ENCODE measurements at regions not wholly inside any gene's neighbourhood (a gene's known extent, or its start where the extent isn't known, plus 50 kb on each side); places are given as distances from the start of the nearest gene placed in this dataset.

DNA sequence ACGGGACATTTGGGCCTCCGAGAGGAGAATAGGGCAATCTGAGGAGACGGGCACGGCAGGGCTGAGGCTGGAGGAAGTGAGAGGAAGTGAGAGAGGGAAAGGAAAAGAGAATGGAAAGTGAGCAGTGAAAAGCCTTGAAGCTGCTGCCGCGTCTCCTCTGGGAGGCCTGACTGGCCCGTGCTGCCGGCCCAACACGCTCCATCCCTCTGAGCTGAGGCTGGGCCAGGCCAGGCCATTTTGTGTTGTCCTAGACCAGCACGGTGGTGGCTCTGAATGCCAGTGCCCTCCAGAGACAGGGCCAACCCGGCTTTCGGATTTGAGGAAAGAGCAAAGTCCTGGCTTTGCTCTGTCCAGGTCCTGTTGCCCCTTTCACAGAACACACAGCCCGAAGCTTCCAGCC is 361.1 kb upstream of the SHH start:
- TF ChIP-seq, protein P1, sequence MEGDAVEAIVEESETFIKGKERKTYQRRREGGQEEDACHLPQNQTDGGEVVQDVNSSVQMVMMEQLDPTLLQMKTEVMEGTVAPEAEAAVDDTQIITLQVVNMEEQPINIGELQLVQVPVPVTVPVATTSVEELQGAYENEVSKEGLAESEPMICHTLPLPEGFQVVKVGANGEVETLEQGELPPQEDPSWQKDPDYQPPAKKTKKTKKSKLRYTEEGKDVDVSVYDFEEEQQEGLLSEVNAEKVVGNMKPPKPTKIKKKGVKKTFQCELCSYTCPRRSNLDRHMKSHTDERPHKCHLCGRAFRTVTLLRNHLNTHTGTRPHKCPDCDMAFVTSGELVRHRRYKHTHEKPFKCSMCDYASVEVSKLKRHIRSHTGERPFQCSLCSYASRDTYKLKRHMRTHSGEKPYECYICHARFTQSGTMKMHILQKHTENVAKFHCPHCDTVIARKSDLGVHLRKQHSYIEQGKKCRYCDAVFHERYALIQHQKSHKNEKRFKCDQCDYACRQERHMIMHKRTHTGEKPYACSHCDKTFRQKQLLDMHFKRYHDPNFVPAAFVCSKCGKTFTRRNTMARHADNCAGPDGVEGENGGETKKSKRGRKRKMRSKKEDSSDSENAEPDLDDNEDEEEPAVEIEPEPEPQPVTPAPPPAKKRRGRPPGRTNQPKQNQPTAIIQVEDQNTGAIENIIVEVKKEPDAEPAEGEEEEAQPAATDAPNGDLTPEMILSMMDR (conservative IDR thresholded peaks at IDR 0.05): no peak
- TF ChIP-seq ZFX (IDR thresholded peaks at IDR 0.05): no peak
- H3K27ac ChIP-seq: no peak overlapping the region

DNA sequence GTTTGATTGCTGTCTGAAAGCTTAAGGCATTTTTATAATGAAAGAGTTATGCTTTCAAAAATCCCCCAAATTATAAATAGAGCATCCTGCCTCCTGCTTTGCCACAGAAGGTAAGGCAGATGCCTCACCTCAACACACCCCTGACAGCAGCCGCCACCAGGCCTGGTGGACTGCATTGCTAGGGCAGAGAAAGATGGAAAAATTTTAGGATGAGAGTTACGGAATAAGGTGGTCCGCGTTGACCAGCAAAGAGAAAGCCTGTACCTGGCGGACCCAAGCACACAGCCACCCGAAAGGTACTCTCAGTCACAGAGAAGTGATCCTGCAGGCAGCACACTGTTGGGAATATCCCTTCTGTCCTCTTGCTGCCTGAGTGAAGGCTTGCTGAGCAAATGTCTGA is 360.4 kb upstream of the SHH start:
- TF ChIP-seq, protein P1 (conservative IDR thresholded peaks at IDR 0.05): no peak
- TF ChIP-seq ZFX (IDR thresholded peaks at IDR 0.05): no peak
- no peak overlapping the region for H3K27ac ChIP-seq

DNA sequence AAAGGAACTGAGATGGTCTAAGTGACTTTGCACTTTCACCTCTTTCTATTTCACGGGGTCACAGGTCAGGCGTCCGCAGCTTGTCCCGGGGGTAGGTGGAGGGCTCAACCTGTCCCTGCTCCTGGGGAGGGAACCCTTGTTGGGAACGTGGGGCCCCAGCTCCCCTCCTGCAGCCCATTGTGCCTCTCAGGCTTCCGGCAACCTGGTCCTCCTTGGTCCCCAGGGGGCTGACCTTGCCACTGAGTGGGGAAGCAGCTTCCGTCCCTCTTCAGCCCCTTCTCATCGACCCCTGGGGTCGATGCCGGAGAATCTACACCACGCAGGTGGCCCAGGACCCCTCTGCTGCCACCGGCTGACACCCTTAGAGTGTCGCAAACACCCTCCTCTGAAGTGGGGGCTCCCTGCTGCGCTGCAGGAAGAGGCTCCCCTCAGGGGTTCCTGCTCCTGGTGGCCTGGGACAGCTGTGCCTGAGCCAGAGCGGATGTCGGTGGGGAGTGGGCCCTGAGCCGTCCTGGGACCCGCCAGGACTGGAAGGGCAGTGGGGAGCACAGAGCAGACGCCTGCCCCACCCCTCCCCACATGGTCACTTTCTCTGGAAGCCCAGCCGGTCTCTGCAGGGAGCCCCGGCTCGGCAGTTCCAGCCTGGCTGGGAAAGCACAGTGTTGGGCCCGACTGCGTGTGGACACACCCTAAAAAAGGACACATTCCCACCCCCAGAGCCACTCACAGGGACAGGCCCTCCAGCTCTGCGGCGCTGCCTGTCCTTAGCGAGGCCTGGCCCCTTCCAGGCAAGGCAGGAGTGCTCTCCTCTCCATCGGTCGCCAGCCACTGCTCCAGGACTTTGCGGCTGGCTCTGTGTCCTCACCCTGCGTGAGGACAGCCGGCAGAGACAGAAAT is 357.5 kb upstream of the SHH start:
- TF ChIP-seq ZFX (IDR thresholded peaks at IDR 0.05): no peak
- TF ChIP-seq, protein P1 (conservative IDR thresholded peaks at IDR 0.05): no peak

DNA sequence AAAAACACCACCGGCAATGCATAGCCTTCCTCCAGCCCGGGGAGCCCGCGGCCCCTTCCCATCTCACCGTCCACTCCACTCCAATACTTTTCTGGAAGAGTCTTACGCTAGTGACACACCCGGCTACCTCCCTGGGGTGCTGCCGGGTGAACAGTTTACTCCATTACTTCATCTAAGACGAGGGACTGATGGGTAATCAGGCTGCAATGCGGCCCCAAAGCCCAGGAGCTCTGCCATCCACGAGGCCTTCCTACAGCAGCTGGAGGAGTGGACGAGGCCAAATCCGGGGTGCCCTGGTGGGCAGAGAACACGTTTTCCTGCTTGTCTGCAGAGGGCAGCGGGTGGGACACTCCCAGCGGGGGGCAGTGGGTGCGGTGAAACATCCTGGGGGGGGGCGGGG is 356.2 kb upstream of the SHH start:
- TF ChIP-seq, protein P1 (conservative IDR thresholded peaks at IDR 0.05): no peak
- TF ChIP-seq ZFX (IDR thresholded peaks at IDR 0.05): no peak

More for the DNA sequence above, 357.5 kb upstream of the SHH start:
- no peak overlapping the region for H3K27ac ChIP-seq

DNA sequence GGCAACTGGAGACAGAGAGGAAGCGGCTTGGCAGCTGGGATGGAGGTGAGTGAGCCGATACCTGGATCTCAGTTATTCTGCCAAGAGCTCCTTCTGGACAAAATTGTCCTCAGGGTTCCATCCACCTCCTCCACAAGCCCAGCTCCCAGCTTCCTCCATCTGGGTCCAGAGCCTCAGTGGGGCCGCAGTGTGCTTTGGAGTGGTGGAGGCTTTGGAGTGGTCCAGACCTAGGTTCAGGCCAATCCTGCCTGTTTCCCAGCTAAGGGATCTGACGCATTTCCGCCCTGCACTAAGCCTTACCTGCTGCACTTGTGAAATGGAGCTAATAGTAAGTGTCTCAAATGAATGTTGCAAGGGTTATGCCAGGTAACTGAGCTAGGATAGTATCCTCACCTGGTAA is 355.7 kb upstream of the SHH start:
- TF ChIP-seq ZFX (IDR thresholded peaks at IDR 0.05): no peak
- TF ChIP-seq, protein P1 (conservative IDR thresholded peaks at IDR 0.05): no peak
- no peak overlapping the region for H3K27ac ChIP-seq

More for the DNA sequence above, 356.2 kb upstream of the SHH start:
- no peak overlapping the region for H3K27ac ChIP-seq

DNA sequence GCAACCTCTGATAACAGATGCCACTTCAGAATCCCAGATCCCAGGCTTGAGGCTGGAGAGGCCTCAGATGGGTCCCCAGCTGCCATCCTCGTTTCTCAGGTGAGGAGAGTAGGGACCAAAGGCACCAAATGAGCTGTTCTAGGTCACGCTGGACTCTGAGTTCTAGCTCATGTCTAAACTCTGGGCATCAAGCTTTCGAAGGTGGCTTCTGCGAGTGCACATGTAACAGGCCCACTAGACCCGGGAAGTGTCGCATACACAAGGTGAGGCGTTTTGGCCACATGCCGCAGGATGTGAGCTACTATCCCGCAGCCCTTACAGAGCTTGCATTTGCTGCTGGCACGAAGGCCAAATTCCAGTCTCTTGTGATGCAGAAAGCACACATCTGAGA is 355.1 kb upstream of the SHH start:
- H3K27ac ChIP-seq: no peak overlapping the region
- TF ChIP-seq ZFX (IDR thresholded peaks at IDR 0.05): no peak
- TF ChIP-seq, protein P1 (conservative IDR thresholded peaks at IDR 0.05): no peak

DNA sequence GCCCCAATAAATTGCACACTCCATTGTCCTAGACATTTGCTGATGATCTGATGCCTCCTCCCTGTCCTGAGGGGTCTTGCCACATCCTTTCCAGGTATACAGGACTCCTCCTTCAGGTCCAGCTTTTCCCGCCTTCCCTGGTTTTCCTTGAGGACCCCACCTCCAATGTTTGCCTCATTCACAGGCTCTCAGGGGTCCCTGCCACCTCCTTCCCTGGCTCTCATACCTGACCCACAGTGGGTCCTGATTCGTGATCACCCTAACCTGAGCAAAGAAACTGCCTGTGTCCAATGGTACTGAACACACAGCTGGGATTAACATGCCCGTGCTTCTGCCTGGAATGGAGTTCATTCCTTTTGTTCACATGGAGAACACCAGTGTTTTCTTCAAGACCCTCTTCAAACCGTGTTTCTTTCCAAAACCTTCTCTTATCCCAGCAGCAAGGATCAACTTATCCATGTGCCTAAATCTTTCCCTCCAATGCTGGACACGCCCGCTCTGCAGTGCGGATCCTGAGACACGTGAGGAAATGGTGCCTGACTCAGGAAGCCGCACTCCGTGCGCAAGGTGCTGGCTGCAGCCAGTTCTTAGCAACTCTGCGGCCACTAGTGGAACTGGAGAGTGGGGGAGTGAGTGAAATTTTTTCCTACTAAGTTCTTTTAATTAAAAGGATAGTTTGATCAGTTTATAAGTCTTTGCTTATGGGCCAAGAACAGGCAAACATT is 354.6 kb upstream of the SHH start:
- TF ChIP-seq ZFX (IDR thresholded peaks at IDR 0.05): no peak
- TF ChIP-seq, protein P1 (conservative IDR thresholded peaks at IDR 0.05): no peak
- no peak overlapping the region for H3K27ac ChIP-seq

All from C4-2B (cell line).